LNCAP (cell line): ENCODE measurements at regions not wholly inside any gene's neighbourhood (a gene's known extent, or its start where the extent isn't known, plus 50 kb on each side); places are given as distances from the start of the nearest gene placed in this dataset.

ENCODE experiments used
- TF ChIP-seq, protein P1 (sequence below): fragments of 450-650 bp; IDR thresholded peaks from 2 replicates; pipeline ENCODE4 v1.5.1; 2017; ENCODE audit warnings: mild to moderate bottlenecking

DNA sequence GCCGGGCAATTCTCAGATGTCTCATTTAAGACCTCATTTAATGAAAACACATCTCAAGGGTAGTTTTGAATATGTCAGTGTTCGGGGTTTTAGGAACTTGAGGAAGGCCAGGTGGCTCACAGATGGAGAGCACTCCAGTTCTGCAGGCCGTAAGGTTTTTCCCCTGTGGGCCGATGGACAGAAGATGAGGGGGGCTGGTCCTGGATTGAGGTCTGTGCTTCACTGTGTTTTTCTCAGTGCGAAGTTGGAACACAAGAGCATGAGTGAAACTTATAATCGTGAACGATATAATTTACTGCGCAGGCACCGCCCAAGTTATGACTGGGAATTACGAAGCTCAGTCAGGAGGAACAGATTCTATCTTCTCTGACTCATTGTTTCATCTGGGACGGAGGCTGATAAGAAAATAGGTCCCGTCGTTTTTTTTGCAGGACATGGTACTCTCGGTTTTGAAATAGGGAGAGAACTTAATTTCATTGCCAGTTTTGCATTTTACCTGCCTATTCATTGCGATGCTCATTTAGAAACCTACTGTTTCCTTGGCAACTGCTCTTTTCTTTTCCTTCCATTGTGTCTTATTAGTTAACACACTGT, 591.0 kb upstream of the PFKP start:
- TF ChIP-seq, protein P1, sequence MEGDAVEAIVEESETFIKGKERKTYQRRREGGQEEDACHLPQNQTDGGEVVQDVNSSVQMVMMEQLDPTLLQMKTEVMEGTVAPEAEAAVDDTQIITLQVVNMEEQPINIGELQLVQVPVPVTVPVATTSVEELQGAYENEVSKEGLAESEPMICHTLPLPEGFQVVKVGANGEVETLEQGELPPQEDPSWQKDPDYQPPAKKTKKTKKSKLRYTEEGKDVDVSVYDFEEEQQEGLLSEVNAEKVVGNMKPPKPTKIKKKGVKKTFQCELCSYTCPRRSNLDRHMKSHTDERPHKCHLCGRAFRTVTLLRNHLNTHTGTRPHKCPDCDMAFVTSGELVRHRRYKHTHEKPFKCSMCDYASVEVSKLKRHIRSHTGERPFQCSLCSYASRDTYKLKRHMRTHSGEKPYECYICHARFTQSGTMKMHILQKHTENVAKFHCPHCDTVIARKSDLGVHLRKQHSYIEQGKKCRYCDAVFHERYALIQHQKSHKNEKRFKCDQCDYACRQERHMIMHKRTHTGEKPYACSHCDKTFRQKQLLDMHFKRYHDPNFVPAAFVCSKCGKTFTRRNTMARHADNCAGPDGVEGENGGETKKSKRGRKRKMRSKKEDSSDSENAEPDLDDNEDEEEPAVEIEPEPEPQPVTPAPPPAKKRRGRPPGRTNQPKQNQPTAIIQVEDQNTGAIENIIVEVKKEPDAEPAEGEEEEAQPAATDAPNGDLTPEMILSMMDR, result no peak

DNA sequence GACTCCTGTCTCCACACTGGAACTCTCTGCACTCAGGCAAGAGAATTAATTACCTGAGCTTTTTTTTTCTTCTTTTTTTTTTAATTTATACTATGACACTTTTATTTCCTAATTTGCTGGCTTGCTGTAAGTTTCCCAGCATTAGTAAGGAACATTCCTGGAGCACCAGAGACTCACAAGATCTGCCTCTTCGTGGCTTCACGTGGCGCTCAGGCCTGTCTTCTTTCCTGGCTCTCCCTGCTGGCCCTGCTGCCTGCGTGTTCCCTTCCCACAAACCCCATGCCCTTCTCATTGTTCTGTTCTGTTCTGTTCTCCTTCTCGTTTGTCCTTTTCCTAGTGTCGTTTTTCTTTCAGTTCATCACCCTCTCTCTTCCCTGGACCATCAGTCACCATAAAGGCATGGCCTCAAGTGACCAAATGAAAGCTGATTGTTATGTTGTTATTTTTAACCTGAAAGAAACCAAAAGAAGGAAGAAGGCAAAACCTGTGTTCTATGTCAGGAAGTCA, 591.6 kb upstream of the PFKP start:
- TF ChIP-seq, protein P1, result no peak

DNA sequence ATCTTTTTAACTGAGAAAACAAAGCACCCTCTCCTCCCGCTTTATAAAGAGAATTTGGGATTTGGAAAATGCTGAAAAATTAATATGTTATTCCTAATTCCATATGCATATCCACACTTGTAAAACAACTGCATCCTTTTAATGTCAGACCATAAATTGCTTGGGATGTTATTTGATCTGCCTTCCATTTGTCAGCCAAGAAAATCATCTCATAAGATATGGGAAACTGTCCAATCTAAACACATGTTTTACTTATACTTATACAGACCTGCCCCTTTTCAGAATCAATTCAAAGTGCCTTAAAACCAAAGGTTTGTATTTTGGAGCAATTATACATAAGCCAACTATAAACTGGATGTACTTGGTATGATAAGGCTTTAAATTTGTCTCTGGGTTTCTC, 595.5 kb upstream of the PFKP start:
- TF ChIP-seq, protein P1, result no peak

DNA sequence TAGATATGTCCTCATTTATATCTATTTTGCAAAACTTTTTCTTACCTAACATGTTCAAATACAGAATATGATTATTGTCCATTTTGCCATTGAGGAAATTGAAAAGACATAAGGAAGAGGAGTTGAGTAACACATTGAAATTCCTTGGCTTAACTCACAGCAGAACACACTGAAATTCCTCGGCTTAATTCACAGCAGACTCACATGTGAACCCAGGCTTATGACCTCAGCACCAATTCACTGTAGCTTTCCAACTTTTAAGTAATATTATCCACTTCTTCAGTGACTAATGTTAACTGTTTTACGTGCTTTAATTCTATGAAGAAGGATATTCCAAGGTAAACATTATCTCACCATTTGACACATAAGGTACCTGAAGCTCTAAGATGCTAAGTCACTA, 597.5 kb upstream of the PFKP start:
- TF ChIP-seq, protein P1, result no peak

DNA sequence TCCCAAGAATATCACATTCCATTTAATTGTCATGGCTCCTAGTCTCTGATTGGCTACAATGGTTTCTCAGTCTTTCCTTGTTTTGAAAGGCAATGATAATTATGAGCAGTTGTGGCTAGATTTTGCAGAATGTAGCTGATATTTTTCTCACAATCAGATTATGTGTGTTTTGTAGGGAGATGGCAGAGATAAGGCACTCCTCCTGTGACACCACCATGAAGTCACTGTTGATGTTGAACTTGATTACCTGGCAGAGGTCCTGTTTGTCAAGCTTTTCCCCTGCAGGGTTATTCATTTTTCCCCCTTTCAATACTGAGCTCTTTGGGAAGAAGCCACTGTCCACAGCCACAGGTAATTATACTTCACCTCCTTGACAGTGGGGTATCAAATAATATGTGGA, 602.9 kb upstream of the PFKP start:
- TF ChIP-seq, protein P1, result no peak

DNA sequence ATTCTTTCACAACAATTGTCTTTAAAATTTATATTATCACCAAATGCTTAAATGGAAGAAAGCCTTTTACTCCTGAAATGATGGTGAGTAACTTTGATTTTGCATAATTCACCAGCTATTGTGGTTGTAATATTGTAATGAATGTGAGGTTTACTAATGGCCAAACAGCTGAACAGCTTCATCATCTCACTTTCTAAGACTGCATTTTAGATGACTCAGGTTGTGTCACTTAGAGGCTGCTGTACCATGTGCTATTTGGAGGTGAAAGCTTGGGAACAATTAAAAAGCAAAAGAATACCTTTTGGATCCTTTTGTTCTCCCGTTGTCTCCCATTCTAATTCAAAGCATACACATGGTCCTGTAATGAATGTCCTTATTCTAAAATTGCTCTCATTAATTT, 604.0 kb upstream of the PFKP start:
- TF ChIP-seq, protein P1, result no peak

DNA sequence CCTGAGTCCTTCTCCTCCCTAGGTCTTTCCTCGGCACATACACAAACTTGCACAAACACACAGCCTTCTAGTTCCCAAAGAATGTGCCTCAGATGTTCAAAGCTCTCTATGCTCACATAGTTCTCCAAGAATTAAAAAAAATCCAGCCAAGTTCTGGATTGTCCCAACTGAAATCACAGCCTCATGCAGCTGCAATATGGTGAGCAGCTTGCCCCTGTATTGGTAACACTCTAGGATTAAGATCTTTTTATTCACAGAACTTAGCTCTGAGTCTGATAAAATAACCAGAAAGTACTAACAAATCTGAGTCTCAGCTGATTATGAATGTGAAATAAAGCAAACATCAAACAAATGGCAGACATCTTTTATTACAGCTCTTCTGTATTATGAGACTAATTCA, 604.8 kb upstream of the PFKP start:
- TF ChIP-seq, protein P1, result no peak

DNA sequence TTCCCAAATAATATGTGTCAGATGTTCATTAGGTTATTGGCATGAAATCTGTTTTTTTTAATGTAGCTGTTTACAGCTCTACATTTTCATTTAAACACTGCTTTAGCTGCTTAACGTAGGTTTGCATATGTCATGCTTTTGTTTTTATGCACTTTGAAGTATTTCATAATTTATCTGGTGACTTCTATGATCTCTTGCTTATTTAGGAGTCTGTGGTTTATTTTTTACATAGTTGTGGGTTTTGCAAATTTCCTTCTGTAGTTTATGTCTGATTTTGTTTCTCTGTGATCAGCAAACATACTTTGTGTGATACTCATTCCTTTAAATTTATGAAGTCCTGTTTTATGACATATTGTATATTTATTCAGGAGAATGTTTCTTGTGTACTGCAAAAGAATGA, 606.5 kb upstream of the PFKP start:
- TF ChIP-seq, protein P1, result no peak
